Lung microvascular endothelial cell (primary cell): ENCODE measurements at regions not wholly inside any gene's neighbourhood (a gene's known extent, or its start where the extent isn't known, plus 50 kb on each side); places are given as distances from the start of the nearest gene placed in this dataset.

Experiments
- DNase-seq, 2 donors: peaks; one replicate each; pipeline versions ENCODE4 v3.0.0 to v3.0.0-alpha.2; 2010; ENCODE audit warnings: low read depth in 2 of 2

DNA sequence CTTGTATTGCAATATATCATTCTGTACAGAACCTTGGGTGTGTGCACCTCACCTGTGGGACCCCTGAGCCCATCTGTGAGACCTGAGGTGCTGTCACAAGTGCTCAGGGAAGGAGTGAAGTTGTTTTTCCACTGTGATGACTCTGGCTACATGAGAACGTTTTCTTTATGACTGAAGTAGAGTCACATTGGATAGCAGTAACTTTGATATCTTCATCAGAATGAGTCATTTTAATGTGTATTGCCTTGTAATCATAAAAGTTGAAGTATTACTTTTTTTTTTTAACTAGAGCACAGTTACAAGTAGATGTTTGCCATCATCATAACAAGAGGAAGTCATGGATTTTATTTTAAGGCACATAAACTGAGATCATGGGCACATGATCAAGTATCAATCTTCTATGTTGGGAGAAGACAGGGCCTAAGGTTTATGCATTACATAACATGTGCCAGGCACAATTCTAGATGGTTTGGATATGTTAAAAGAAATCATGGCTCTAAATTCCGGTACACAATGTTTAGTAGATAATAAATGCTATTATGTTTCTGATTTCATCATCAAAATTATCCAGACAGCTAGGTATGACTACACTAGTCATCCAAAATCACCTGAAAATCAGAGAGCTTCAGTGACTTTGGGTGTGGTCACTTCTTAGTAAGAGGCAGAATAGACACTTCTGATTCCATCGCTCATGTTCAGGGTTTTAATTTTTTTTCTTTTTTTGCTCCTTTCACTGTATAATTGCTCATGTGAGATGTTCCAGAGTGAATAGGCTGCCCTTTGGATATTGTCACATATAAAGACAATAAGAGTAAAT, 82.7 kb upstream of the KLF6 start:
- DNase-seq: peak in 1 of 2 donors; percentile 45

DNA sequence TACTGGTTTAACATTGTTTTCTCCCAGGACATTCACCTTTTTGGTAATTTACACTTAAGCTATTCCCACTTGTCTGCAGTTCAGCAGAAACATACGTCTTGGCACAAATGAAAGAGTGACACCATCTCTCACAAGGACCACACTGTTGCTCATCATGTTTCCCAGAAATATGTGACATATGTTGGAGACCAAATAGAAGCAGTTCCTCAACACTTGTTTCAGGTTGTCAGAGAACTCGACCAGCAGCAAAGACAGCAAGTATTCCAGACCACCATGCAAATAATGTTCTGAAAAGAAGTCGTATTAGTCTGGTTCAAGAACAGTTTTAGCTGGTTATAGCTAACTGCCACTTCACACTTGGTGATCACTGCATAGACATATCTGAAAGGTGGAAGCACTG, 81.3 kb upstream of the KLF6 start:
- no peak for DNase-seq

DNA sequence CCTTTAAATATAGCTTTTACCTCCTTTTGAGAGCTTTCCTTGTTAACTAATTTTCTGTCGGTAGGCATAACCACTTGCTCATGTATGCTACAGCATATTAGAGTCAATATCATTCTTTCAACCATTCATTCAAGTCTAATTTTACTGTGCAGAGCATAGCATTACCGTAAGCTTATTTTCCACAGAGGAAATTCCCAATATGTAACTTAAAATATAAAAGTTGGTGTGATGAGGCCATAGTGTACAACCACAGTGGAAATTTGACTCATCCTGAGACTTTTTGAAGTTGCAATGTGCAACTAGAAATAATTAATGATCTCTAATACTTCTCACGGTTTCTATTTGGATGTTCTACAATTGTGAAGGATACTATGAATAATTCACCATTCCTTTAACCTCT, 80.6 kb upstream of the KLF6 start:
- no peak for DNase-seq

DNA sequence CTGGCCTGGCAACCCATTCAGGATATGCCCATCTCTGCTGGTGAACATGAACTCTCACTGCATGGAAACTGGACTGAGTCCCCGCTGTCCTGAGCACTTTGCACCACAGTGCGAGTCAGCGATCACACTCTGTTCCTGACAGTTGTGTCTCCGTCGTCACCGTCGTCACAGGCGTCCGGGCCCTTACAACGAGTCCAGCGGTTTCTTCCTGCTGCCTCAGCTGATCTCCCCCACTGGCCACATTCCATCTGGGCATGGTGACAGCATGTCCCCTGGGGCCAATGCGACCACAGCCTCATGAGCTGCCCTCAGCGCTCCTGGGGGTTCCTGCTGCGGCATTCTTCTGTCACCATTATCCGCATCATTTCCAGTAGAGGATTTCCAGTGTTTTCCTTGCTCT, 76.8 kb upstream of the KLF6 start:
- peak in 1 of 2 donors; percentile 100 for DNase-seq

DNA sequence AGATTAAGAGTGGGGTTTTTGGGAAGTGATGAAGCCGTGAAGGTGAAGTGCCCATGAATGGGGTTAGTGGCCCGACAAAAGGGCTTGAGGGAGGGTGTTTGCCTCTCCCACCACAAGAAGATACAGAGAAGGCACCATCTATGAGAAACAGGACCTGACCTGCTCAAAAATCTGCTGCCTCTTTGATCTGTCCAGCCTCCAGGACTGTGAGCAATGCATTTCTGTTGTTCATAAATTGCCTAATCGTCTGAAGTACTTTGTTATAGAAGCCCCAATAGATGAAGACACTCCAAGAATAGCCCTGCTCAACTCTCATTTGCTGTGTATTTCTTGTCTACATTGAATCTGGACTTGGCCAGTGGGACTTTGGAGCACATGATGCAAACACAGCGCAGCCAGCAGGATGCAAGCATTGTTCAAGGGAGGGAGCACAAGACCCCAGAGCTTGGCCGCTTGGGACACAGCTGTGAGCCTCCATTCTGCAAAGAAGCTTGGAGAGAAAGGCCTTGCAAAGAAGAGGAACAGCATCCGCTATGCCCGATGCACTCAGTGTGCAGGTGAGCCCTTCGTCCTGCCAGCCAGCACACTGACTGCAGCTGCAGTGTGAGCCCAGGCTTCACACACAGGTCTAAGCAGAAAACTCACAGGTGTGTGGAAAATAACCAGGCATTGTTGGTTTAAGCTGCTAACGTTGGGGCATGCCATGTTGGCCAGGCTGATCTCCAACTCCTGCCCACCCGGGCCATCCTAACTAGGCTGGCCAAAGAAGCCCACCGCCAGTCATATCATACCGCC, 73.2 kb upstream of the KLF6 start:
- no peak for DNase-seq

DNA sequence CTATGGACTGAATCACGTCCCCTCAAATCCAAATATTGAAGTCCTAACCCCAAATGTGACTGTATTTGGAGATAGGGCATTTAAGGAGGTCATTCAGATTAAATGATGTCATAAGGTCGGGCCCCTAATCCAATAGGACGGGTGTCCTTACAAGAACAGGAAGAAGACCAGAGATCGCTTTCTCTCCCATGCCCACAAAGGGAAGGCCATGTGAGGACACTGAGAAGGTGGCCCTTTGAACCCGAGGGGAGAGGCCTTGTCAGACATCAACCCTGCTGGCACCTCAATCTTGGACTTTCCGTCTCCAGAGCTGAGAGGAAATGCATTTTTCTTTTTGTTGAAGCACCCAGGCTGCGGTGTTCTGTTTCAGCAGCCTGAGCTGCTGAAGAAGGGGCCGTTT, 72.3 kb upstream of the KLF6 start:
- DNase-seq: no peak

DNA sequence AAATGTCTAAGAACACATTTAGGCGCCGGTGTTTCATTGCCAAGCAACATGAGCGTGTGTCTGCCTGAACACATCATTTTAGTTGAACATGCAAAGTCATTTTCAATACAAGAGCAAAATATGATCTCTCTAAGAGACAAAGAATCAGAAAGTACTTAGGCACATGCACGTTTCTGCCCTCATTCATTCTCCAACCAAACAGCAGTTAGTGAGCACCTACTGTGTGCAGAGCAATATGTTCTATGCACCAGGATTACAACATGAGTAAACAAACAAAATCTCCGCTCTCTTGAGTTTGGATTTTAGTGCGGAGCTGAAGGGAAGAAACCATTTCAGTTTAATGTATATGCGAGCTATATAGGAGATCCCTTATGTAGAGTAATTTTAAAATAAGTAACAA, 71.6 kb upstream of the KLF6 start:
- DNase-seq: no peak

DNA sequence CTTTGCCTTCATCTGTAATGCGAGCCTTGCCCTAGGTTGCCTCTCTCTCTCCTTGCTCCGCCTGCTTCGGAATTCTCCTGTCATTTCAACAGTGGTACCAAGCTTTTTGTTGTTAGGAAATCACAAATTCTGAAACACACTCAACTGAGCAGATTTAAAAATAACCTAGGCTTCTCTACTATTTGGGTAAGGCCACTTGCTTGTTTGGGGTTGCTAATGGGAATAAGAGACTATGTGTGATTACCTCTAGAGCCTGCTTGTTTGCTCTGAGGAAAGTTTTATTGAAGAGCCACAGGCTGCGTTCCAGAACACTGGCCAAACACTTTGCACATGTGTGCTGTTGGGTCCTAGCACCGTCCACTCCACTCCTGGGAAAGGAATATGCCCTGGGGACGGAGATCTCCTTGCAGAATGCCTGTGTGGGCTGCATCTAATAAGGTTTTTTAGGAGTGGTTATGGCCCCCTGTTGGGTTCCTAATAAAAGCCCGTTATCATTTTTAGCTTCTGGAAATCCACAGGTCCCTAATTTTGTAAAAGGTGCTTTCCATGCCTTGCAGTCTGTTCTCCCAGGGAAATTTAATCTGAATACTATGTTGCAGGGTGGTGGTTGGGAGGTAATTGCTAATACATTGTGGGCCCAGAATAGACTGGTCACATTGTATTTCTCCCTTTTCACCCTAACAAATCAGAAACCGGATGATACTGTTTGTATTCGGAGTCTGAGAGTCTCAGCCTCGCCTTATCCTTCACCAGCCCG, 68.7 kb upstream of the KLF6 start:
- DNase-seq: peak in 1 of 2 donors; percentile 27

DNA sequence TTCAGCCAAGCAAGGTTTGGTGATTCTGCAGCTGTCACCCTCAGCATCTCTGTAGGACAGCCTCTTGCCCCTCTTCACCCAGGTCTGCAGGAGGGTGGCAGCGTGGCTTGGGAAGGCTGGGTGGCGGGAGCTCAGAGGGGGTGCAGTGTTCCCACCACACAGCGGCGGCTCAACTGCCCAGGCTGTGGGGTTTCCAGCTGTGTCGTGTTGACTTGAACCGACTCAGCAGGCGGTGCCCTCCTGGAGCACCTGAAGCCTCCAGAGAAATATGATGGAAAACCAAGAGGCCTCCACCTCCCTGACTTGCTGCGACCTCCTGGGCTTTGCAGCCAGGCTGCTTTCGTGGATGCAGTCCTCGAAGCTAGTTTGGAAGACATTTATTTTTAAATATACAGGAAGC, 68.0 kb upstream of the KLF6 start:
- no peak for DNase-seq

DNA sequence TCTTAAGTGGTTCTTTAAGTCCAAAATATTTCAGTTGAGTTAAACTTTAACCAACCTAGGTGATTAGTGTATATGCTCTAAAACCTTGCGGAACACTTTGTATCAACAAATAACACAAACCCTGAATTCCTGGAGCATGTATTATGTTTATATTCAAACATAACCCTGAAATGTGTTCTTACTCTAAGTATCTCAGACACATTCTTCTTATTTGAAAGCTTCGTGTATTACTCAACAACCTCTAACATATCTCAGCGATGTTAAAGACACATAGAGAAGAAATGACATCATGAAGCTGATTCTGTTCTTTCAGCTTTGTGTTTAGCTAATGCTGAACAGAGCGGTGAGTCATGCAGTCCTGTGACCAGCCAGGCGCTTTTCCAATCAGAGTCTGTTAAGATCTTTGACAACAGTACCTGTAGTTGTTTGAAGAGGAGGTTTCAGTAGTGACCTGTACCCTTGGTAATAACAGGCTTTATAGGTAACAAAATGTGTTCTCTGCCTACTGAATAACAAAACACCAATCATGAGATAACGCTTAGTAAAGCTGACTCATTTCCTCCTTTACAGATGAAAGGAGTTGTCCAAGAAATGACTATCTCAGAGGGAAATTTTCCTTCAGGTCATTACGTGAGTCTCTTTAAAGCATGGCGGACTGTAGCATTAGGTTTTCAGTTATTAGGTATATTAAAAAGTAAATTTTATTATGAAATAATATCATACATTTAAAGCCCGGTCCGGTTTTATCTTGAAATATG, 67.3 kb upstream of the KLF6 start:
- peak; percentile 94 to 98 for DNase-seq

DNA sequence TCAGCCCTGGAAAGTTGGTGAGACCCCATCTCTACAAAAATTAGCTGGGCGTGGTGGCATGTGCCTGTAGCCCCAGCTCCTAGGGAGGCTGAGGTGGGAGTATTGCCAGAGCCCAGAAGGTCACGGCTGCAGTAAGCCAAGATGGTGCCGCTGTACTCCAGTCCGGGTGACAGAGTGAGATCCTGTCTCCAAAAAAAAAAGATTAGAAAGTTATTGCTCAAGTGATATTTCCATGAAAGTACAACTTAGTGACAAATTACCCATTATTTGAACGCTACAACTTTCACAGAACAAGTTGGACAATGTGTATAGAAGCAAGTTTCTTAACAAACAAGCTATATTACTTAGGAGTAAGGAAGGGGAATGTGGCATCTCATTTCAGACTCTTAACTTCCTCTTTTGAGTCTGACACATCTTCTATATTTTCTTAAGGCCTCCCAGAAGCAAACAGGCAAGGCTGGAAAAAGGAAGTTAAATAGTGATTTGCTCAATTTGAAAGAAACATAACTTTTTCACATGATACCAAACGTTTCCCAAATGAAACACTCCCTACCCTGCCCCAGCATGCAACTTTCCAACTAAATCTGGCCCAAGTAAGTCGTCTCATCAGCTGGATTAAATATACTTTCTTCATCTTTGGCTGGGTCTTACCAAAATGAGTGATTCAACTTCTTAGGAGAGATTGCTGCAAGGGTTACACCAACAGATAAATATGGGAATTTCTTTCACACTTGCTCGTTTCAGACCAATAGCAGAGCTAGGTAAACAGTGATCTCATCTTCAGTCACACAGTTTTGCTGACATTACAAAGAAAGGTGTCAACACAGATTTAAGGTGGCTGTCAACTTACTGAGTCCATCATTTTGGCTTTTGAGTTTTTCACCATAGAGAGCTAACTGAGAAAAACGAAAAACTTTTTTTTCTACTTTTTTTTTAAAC, 66.3 kb upstream of the KLF6 start:
- peak; percentile 37 to 75 for DNase-seq

DNA sequence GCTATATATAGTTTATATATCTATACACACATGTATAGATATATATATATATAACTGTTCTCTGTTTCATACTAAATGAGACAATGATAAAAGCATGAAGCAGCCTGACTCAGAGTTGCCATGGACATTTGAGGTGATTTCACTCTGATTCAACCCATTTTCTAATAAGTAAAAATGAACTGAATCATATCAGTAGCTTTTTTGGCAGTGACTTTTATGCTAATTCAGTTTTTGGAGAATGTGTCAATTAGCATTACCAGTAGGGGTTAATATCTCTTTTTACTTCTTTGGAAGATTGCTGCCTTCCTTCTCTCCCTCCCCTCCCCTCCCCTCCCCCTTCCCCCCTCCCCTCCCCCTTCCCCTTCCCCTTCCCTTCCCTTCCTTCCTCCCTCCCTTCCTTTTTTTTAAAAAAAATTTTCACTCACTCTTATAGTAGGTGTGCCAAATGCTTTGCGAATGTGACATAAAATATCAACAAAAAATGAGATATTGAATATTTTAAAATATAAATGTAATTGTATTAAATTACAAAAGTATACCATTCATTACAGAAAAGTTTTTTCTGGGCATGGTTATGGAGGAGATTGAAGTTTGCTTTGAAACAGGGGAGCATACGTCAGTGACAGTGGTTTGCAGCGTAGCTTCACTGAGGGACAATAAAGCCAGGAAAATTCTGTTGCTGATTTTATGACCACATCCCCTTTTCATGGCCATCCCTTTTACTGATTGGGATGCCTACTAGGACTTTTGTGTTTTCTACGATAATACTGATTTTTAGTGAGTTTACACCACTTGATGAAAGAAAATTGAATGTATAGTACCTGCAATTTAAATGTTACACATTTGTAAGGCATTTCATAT, 64.0 kb upstream of the KLF6 start:
- peak in 1 of 2 donors; percentile 54 for DNase-seq

DNA sequence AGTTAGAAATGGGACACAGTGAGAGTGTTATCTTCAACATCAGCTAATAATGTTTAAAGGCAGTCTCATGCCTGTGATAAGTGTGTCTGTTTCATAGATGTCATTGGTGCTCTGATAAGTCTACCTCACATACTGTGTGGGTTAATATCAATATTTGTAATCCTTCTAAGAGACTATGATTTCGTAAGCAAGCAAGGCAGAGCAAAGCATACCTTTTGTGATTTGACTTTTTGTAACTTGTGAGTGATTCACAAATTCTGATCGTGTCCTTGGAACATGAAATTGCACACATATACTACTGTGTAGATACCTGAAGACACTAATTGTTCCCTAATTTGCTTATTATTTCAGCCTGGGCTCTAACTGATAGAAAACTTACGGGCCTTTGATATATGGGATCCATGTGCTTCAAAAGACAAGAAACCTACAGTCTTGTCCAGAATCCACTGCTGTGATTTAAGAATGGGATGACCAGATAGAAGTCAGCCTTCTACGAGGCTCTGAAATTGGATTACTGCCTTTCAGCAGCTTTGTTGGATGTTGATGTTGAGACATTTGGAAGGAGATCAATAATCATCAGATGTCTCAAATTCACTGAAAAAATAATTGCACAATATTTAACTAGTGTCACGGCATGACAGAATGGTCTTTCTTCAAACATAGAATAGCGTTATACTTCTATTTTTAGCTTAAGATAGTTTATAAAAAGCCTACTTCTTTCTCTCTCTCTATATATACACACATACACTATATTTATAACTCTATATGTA, 63.2 kb upstream of the KLF6 start:
- DNase-seq: no peak

DNA sequence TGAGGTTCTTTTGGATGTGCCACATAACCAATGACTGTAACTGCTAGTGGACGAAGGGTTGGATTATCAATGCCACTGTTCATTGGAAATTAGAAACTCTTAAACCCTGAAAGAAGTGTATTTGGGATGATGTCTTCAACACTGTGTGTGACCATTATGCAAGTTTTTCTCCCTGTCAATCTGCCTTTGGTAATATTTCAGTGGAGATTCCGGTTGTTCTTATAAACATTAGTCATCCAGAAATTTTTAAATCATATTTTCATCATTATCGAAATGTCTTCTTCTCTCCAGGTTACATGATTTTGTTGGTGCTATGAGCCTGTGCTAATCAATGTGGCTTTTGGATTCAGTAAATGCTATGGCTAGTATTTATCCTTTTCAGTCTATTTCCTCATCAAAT, 61.7 kb upstream of the KLF6 start:
- no peak for DNase-seq

DNA sequence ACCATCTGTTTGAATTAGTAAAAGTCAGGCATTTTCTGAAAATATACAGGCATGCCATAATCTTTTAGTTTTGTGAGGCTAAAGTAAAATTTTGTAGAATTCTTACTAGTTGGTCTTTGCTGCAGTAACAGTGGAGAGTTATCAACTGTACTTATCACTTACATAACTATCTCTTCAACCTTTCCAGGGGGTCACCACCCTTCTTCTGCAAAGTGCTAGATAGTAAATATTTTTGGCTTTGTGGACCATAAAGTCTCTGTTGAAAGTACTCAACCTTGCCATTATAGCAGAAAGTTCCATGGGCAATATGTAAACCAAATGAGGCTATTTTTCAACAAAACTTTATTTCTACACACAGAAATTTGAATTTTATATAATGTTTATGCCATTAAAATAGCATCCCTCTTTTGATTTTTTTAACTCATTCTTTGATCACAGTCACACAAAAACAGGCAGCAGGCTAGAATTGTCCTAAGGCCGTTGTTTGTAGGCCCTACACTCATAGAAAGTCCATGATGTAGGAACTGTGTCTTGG, 59.5 kb upstream of the KLF6 start:
- no peak for DNase-seq

DNA sequence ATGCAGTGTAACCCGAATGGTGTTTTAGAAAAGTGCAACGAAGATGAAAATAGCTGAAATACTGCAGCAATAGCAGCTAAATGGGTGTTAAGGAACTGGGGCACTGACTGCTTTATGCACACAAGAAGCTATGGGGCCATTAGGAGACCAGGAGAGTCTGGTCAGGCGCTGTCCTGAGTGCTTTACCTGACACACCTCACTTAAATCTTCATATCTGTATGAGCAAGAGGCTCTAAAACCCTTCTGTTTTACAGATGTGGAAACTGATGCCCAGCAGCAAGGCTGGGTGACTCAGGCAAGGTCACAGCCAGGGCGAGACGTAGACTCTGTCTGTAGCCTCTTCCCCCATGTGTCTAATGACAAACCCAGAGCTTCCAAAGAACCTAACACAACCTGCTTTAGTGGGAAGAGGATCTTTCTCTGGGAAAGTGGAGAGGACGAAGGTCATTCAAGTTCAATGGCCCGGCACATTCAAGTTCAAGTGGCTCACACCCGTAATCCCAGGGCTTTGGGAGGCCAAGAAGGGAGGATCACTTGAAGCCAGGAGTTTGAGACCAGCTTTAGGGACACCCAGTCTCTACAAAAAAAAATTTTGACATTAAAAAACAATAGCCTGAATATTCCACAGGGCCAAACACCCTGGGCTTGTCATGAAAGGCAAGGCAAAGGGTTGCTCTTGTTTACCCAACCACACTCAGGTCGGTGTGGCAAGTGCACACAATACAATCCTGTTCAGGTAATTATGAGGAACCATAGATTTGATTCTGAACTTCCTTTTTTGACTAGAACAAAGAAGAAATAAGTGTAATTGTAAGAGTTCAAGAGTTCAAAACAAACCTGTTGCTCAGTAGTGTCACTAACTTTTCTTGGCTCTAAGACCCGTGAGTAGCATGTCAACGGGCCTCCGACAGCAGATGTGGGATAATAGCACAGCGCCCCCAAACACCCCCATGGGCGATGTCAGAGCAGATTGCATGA, 53.7 kb upstream of the KLF6 start:
- no peak for DNase-seq
